Fibroblast of the aortic adventitia (primary cell): ENCODE measurements at regions not wholly inside any gene's neighbourhood (a gene's known extent, or its start where the extent isn't known, plus 50 kb on each side); places are given as distances from the start of the nearest gene placed in this dataset.
A peak's percentile ranks its signal among the peaks of the same experiment; 100 is the strongest.

Experiments
- DNase-seq: peaks from one replicate; pipeline ENCODE4 v3.0.0-alpha.2; 2010; ENCODE audit warnings: low read depth
- H3K4me3 ChIP-seq: 2 replicates; pipeline ENCODE4 v1.5.1; 2011; ENCODE audit warnings: low read depth, mild to moderate bottlenecking, control low read depth, low read length, moderate library complexity
- TF ChIP-seq, protein P1 (sequence below): IDR thresholded peaks from 2 replicates; pipeline ENCODE4 v1.5.1; 2011; ENCODE audit warnings: mild to moderate bottlenecking, low read length, control low read depth, inconsistent platforms; ENCODE audit not compliant: insufficient read depth

DNA sequence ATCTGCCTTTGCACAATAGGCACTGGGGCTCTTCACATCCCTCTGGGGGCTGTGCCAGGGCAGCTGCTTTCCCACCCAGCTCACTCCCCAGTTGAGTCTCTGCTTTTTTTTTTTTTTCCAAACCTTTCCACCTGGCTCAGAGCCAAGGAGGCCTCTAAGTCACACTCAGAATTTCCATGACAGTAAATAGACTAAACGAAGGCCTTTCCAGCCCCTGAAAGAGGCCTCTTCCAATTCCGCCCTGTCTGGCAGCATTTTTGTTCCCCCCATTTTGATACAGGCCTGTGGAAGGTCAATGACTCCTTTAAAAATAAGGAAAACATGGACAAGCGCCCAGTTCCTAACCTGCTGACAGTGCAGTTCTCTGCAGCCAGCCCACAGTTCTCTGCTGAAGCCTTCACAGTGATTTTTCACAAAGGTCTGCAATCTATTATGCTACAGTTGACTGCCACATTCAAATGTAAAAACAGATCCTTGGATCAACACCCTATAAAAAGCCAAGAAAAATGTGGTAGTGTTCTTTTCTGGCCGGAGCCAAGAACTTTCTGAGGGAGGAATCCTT lies 107.5 kb upstream of the SESN3 start:
- peak; percentile 95 for DNase-seq
- TF ChIP-seq, protein P1, sequence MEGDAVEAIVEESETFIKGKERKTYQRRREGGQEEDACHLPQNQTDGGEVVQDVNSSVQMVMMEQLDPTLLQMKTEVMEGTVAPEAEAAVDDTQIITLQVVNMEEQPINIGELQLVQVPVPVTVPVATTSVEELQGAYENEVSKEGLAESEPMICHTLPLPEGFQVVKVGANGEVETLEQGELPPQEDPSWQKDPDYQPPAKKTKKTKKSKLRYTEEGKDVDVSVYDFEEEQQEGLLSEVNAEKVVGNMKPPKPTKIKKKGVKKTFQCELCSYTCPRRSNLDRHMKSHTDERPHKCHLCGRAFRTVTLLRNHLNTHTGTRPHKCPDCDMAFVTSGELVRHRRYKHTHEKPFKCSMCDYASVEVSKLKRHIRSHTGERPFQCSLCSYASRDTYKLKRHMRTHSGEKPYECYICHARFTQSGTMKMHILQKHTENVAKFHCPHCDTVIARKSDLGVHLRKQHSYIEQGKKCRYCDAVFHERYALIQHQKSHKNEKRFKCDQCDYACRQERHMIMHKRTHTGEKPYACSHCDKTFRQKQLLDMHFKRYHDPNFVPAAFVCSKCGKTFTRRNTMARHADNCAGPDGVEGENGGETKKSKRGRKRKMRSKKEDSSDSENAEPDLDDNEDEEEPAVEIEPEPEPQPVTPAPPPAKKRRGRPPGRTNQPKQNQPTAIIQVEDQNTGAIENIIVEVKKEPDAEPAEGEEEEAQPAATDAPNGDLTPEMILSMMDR = no peak
- no peak overlapping the region for H3K4me3 ChIP-seq

DNA sequence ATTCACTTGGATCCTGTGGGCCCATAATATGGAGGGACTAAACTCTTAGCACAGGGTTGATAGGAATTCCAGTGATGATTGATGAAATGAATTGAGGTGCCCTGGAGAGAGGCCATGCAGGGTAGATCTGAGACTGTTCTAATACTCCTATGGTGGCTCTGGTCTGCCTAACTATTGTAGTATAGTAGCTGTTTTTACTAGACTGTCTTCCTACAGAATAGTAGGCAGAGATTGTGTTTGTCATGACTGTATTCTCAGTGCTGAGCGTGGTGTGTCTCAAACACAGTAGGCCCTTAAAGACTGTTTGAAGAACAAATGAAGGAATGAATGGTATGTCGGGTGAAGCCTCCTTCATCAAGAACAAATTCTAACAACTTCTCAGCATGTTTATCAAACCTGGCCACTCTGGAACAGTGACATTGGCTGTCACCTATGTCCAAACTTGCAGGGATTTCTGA lies 107.0 kb upstream of the SESN3 start:
- no peak for DNase-seq
- no peak overlapping the region for H3K4me3 ChIP-seq

DNA sequence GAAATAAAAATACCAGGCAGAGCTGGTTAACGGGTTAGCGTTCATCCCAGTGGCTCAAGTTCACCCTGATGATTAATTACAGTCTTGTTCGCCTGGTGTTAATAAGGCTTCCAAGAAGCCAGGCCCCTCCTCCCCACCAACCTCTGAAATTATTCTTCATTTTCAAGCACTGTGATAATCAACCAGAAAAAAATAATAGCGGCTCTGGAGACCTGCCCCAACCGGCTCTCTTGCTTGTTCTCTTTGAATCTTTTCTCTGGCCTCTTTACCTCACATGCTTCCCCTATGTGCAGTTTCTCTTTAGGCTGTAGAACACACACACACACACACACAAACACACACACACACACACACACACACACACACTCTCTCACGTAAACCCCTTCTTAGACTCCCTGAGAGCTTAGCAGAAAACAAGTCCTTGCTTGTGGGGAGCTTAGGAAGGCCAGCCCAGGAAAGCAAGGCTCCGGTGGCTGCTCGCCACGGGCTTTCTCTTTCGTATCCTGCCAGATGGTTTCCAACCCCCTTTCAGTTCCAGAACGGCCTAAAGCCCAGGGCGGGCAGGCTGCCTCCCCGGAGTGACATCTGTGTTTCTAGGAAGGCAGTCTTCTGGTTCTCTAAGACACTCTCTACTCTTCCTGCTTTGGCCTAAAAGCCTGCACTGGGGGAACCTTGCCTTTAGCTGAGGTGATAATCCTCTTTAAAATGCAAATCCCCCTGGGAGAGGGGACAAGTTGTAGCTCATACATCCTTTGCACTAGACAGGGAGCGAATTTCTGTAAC lies 106.4 kb upstream of the SESN3 start:
- TF ChIP-seq, protein P1 = no peak
- peak; percentile 80 for DNase-seq
- no peak overlapping the region for H3K4me3 ChIP-seq

More for the DNA sequence above, 107.0 kb upstream of the SESN3 start:
- TF ChIP-seq, protein P1 = no peak

DNA sequence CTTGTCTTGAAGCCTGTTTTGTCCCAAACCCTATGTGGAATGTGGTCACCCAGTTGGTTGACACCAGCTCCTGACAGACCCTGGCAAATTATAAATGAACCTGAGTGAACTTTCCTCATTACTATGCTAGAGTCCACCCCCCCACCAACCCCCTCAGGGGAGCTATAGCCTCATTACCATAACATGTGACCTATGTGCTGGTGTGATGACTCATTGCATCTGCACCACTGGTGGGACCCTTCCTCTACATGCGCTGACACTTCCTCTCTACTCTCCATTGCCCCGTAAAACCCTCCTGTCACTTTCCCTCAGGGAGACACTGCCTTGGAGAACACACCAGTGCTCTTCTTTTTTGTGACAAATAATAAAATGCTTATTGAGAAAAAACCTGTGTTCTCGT lies 105.0 kb upstream of the SESN3 start:
- no peak overlapping the region for H3K4me3 ChIP-seq
- no peak for DNase-seq
- TF ChIP-seq, protein P1 = no peak

DNA sequence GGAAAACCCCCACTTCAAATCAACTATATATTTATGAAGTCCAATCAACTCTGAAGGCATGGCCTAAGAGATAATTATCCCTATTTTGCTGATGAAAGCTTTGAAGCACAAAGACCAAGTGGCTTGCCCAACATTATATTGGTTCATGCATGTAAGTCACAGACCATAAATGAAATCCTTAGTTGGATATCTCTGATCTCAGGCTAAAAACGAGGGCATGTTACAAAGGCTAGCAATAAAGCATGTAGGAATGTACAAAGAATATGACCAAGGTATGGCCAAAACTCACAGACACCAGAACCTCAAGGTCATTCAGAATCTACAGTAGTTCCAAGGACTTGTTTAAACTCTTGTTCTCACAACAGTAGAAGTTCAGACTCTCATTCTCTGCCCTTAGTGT lies 100.2 kb upstream of the SESN3 start:
- DNase-seq = no peak
- TF ChIP-seq, protein P1 = no peak

DNA sequence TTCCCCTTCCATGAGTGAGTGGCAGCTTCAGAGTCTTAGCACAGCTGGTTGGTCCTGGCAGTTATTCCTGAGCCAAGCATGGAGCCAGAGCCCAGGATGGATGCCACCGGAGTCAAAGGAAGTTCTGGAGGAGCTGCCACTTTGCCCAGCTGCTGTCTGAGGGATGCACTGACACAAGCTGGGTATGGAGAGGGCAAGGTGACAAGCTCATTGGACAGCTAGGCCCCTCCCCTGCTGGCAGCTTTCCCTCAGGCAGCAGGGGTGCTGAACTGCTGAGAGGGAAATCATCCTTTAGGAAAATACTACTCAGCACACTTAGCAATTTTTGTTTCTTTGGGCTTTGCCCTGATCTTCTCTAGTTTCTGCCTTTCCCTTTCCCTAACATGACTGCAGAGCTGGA lies 99.3 kb upstream of the SESN3 start:
- DNase-seq = no peak
- no peak overlapping the region for H3K4me3 ChIP-seq
- TF ChIP-seq, protein P1 = no peak

More for the DNA sequence above, 100.2 kb upstream of the SESN3 start:
- no peak overlapping the region for H3K4me3 ChIP-seq
